B cell (primary cell): ENCODE measurements at regions not wholly inside any gene's neighbourhood (a gene's known extent, or its start where the extent isn't known, plus 50 kb on each side); places are given as distances from the start of the nearest gene placed in this dataset.

Experiments
- ATAC-seq: fragments of 200-7000 bp; cut with Tn5 transposase; one replicate; pipeline ENCODE4 v1.10.0; 2021; ENCODE audit warnings: low read depth, mild to moderate bottlenecking, moderate number of reproducible peaks, moderate library complexity
- CTCF ChIA-PET: fragments of 350-600 bp; sonication (Branson Sonifier 250); formaldehyde crosslinking; loops from one replicate; lab custom pipeline; 2021; ENCODE audit warnings: antibody characterized with exemption, inconsistent platforms; lab: Charles Lee
- POLR2A ChIA-PET: fragments of 350-600 bp; sonication (Branson Sonifier 250); formaldehyde crosslinking; loops from one replicate; lab custom pipeline; 2021; ENCODE audit warnings: antibody characterized with exemption; lab: Charles Lee
- DNase-seq: peaks from one replicate; pipeline ENCODE4 v3.0.0; 2013
- H2AFZ ChIP-seq: 2 replicates; pipeline ENCODE4 v1.6.1; 2012; ENCODE audit warnings: mild to moderate bottlenecking, low read depth, low read length; ENCODE audit not compliant: insufficient read depth, poor library complexity, severe bottlenecking
- H3K27ac ChIP-seq, 2 donors: 1 replicate in 1 of 2; 2 replicates in 1 of 2; pipeline ENCODE4 v1.5.1; 2012 to 2013; ENCODE audit warnings: low read length in 2 of 2, mild to moderate bottlenecking in 2 of 2, moderate library complexity in 1 of 2
- H3K27me3 ChIP-seq, 4 experiments: fragments of 200-600 bp in 1 of 4; sonication (generic) in 1 of 4; replicated peaks in 1 of 4; 1 replicate in 2 of 4; 2 replicates in 2 of 4; pipeline versions ENCODE4 v1.6.1 to v1.7.0; 2013 to 2016; ENCODE audit warnings: low read length in 3 of 4, mild to moderate bottlenecking in 2 of 4, mixed read lengths in 1 of 4, moderate library complexity in 1 of 4; ENCODE audit not compliant: insufficient read depth in 4 of 4, control insufficient read depth in 3 of 4; ENCODE audit errors: control extremely low read depth in 1 of 4
- H3K36me3 ChIP-seq, 2 experiments: replicated peaks in 1 of 2; 1 replicate in 1 of 2; 2 replicates in 1 of 2; pipeline versions ENCODE4 v1.6.1 to v1.7.1; 2013; ENCODE audit warnings: low read length in 1 of 2; ENCODE audit not compliant: insufficient read depth in 2 of 2, control insufficient read depth in 1 of 2; ENCODE audit errors: control extremely low read depth in 1 of 2, extremely low read depth in 1 of 2
- H3K4me1 ChIP-seq, 2 donors: fragments of 200-600 bp in 1 of 2; sonication (generic) in 1 of 2; 1 replicate in 1 of 2; 2 replicates in 1 of 2; pipeline versions ENCODE4 v1.5.1 to v1.6.1; 2013 to 2017; ENCODE audit warnings: low read length in 2 of 2; ENCODE audit not compliant: control insufficient read depth in 2 of 2, insufficient read depth in 2 of 2
- H3K4me2 ChIP-seq: replicated peaks from 2 replicates; pipeline ENCODE3; 2012; ENCODE audit warnings: mild to moderate bottlenecking, low read depth, low read length; ENCODE audit not compliant: poor library complexity, severe bottlenecking
- H3K4me3 ChIP-seq, 5 experiments: fragments of 200-600 bp in 1 of 5; sonication (generic) in 1 of 5; 1 replicate in 3 of 5; 2 replicates in 2 of 5; pipeline versions ENCODE4 v1.5.1 to v1.7.0; 2011 to 2016; ENCODE audit warnings: low read length in 4 of 5, mild to moderate bottlenecking in 4 of 5, low read depth in 2 of 5, control low read depth in 1 of 5, moderate library complexity in 1 of 5; ENCODE audit not compliant: insufficient read depth in 1 of 5; ENCODE audit errors: control extremely low read depth in 1 of 5, extremely low read depth in 1 of 5
- H3K79me2 ChIP-seq: fragments of 200-600 bp; sonication (generic); one replicate; pipeline ENCODE4 v1.6.0; 2016; ENCODE audit warnings: low read length; ENCODE audit not compliant: control insufficient read depth, insufficient read depth
- H3K9ac ChIP-seq: fragments of 200-600 bp; sonication (generic); 2 replicates; pipeline ENCODE4 v1.6.1; 2017; ENCODE audit warnings: mild to moderate bottlenecking, low read length, moderate library complexity
- H3K9me3 ChIP-seq, 3 donors: one replicate each; pipeline versions ENCODE4 v1.6.1 to v1.7.1; 2013; ENCODE audit warnings: low read length in 2 of 3; ENCODE audit not compliant: control insufficient read depth in 2 of 3, insufficient read depth in 1 of 3; ENCODE audit errors: control extremely low read depth in 1 of 3
- H4K20me1 ChIP-seq: 2 replicates; pipeline ENCODE4 v1.6.0; 2012; ENCODE audit warnings: mild to moderate bottlenecking, low read length; ENCODE audit not compliant: insufficient read depth, control insufficient read depth, poor library complexity, severe bottlenecking
- H3K27ac Mint-ChIP-seq: one replicate; pipeline ENCODE4 v1.8.0; 2021; ENCODE audit warnings: mixed read lengths
- H3K27me3 Mint-ChIP-seq: one replicate; pipeline ENCODE4 v1.8.0; 2021; ENCODE audit warnings: mixed read lengths
- H3K4me1 Mint-ChIP-seq: one replicate; pipeline ENCODE4 v1.8.0; 2021; ENCODE audit warnings: mixed read lengths
- H3K4me3 Mint-ChIP-seq: one replicate; pipeline ENCODE4 v1.8.0; 2021; ENCODE audit warnings: mixed read lengths
- H3K9me3 Mint-ChIP-seq: one replicate; pipeline ENCODE4 v1.8.0; 2022; ENCODE audit warnings: mixed read lengths; ENCODE audit not compliant: insufficient read depth
- CTCF ChIP-seq: fragments of 200-600 bp; IDR thresholded peaks from one replicate; pipeline ENCODE4 v1.8.0; 2022; ENCODE audit warnings: antibody characterized with exemption, mild to moderate bottlenecking
- EZH2 ChIP-seq: IDR thresholded peaks from 2 replicates; pipeline ENCODE4 v1.6.1; 2012; ENCODE audit warnings: borderline replicate concordance, low read depth, mild to moderate bottlenecking, moderate library complexity, low read length; ENCODE audit not compliant: insufficient read depth, poor library complexity, severe bottlenecking
- WGBS: methylation state at CpG from one replicate; pipeline ENCODE4 v1.1.5; 2013; ENCODE audit warnings: missing lambda C conversion rate; ENCODE audit not compliant: insufficient coverage; 5-methylcytosine and 5-hydroxymethylcytosine counted together
- intact Hi-C: fragments of 100-400 bp; cut with micrococcal nuclease; formaldehyde crosslinking; loops from one replicate; pipeline ENCODE4 v1.10.0; 2022

GRCh38 chr15:39205081-39205480, 375.8 kb upstream of the THBS1 start:
- ChIA-PET CTCF (no interaction called here), POLR2A (no interaction called here)
- Histone ChIP-seq H3K79me2 (no peaks in the 10 kb centered on the region), H3K9ac (no peak overlapping the region), H4K20me1 (no peaks in the 10 kb centered on the region), H3K4me1 (no peaks in the 10 kb centered on the region), H3K4me3 (no peak overlapping the region), H3K9me3 (no peaks in the 10 kb centered on the region), H3K27ac (no peak overlapping the region), H3K27me3 (no peaks in the 10 kb centered on the region), H3K4me2 (no peak overlapping the region), H3K36me3 (no peaks in the 10 kb centered on the region), H2AFZ (no peak overlapping the region)
- H3K4me3 Mint-ChIP-seq = no peak overlapping the region
- H3K4me1 Mint-ChIP-seq = no peaks in the 10 kb centered on the region
- DNase-seq (no peak), ATAC-seq (no peak)
- TF ChIP-seq CTCF (no peak), EZH2 (no peak)
- H3K27me3 Mint-ChIP-seq = no peaks in the 10 kb centered on the region
- intact Hi-C loops = no loop called here
- no peaks in the 10 kb centered on the region for H3K9me3 Mint-ChIP-seq
- no peak overlapping the region for H3K27ac Mint-ChIP-seq

- Histone ChIP-seq H4K20me1 (no peaks in the 10 kb centered on the region), H3K4me3 (no peak overlapping the region), H3K9me3 (no peaks in the 10 kb centered on the region), H3K27me3 (no peaks in the 10 kb centered on the region), H3K36me3 (no peaks in the 10 kb centered on the region), H3K27ac (no peak overlapping the region), H2AFZ (no peak overlapping the region), H3K79me2 (no peaks in the 10 kb centered on the region), H3K4me1 (no peaks in the 10 kb centered on the region), H3K4me2 (no peak overlapping the region), H3K9ac (no peak overlapping the region)
- Mint-ChIP-seq H3K27me3 (no peaks in the 10 kb centered on the region), H3K9me3 (no peaks in the 10 kb centered on the region), H3K4me3 (no peak overlapping the region), H3K27ac (no peak overlapping the region), H3K4me1 (no peaks in the 10 kb centered on the region)
- ATAC-seq = no peak
- DNase-seq = no peak
- intact Hi-C loops = no loop called here
- TF ChIP-seq CTCF (no peak), EZH2 (no peak)
- ChIA-PET CTCF (no interaction called here), POLR2A (no interaction called here)
- WGBS = 86% methylated on average over 1 of the region's 4 CpGs
These were observed 375.1 kb upstream of the THBS1 start for GRCh38 chr15:39205506-39206371.
